ENCODE measurements at regions not wholly inside any gene's neighbourhood (a gene's known extent, or its start where the extent isn't known, plus 50 kb on each side); places are given as distances from the start of the nearest gene placed in this dataset.
"Not testable (repeated sequence)": the region's sequence is repeated elsewhere in the genome, so short reads cannot be mapped to it uniquely, and the experiment has no call there.

GRCh38 chr16:29147710-29148109, 162.9 kb downstream of the LAT start:
- TF ChIP-seq CTCF (conservative IDR thresholded peaks at IDR 0.05; ENCODE audit: low read length); EZH2phosphoT487 (IDR thresholded peaks at IDR 0.05; ENCODE audit: borderline replicate concordance): not testable (repeated sequence)

Measured in Loucy (cell line).